Stimulated activated CD4-positive, alpha-beta T cell treated with anti-CD3 and anti-CD28 coated beads, Interleukin-4, amount 100 ng/mL, for 24 hours (primary cell): ENCODE measurements at regions not wholly inside any gene's neighbourhood (a gene's known extent, or its start where the extent isn't known, plus 50 kb on each side); places are given as distances from the start of the nearest gene placed in this dataset.
"Not testable (repeated sequence)": the region's sequence is repeated elsewhere in the genome, so short reads cannot be mapped to it uniquely, and the experiment has no call there.

ENCODE experiments used
- DNase-seq: peaks from one replicate; pipeline ENCODE4 v3.0.0-alpha.2; 2020

GRCh38 chr20:29120088-29120487 is 2137.4 kb upstream of the DEFB115 start:
- DNase-seq, result not testable (repeated sequence)

GRCh38 chr20:29120575-29120974 is 2136.9 kb upstream of the DEFB115 start:
- DNase-seq, result not testable (repeated sequence)

GRCh38 chr20:29122784-29123183 is 2134.7 kb upstream of the DEFB115 start:
- not testable (repeated sequence) for DNase-seq

GRCh38 chr20:29123861-29124260 is 2133.6 kb upstream of the DEFB115 start:
- no peak for DNase-seq
